ENCODE measurements at regions not wholly inside any gene's neighbourhood (a gene's known extent, or its start where the extent isn't known, plus 50 kb on each side); places are given as distances from the start of the nearest gene placed in this dataset.

GRCh38 chr2:3138621-3139020 is 239.0 kb downstream of the EIPR1 start:
- DNase-seq = no peak

GRCh38 chr2:3137651-3138300 is 239.8 kb downstream of the EIPR1 start:
- no peak for DNase-seq

GRCh38 chr2:3135676-3136075 is 241.9 kb downstream of the EIPR1 start:
- no peak for DNase-seq

GRCh38 chr2:3134026-3134571 is 243.5 kb downstream of the EIPR1 start:
- DNase-seq = no peak

- DNase-seq = no peak
These were observed 244.7 kb downstream of the EIPR1 start for GRCh38 chr2:3132966-3133365.

- no peak for DNase-seq
These were observed 245.2 kb downstream of the EIPR1 start for GRCh38 chr2:3132466-3132865.

GRCh38 chr2:3131636-3132326 is 245.8 kb downstream of the EIPR1 start:
- DNase-seq = no peak

- DNase-seq = no peak
These were observed 246.6 kb downstream of the EIPR1 start for GRCh38 chr2:3130889-3131635.

GRCh38 chr2:3130444-3130843 is 247.2 kb downstream of the EIPR1 start:
- DNase-seq = no peak

GRCh38 chr2:3129867-3130266 is 247.8 kb downstream of the EIPR1 start:
- DNase-seq = no peak

- no peak for DNase-seq
These were observed 248.8 kb downstream of the EIPR1 start for GRCh38 chr2:3128786-3129185.

GRCh38 chr2:3127710-3128109 is 249.9 kb downstream of the EIPR1 start:
- DNase-seq = no peak

- DNase-seq = peak; percentile 14
These were observed 250.6 kb downstream of the EIPR1 start for GRCh38 chr2:3126911-3127621.

GRCh38 chr2:3126171-3126910 is 251.3 kb downstream of the EIPR1 start:
- no peak for DNase-seq

- DNase-seq = no peak
These were observed 251.9 kb downstream of the EIPR1 start for GRCh38 chr2:3125761-3126130.

- DNase-seq = no peak
These were observed 252.4 kb downstream of the EIPR1 start for GRCh38 chr2:3125001-3125760.

GRCh38 chr2:3122525-3122924 is 255.1 kb downstream of the EIPR1 start:
- peak; percentile 41 for DNase-seq

- no peak for DNase-seq
These were observed 256.0 kb downstream of the EIPR1 start for GRCh38 chr2:3121601-3122000.

- no peak for DNase-seq
These were observed 259.9 kb downstream of the EIPR1 start for GRCh38 chr2:3117650-3118216.

GRCh38 chr2:3116371-3116770 is 261.2 kb downstream of the EIPR1 start:
- no peak for DNase-seq
